Mucosa of descending colon (tissue), 3 donors: ENCODE measurements at regions not wholly inside any gene's neighbourhood (a gene's known extent, or its start where the extent isn't known, plus 50 kb on each side); places are given as distances from the start of the nearest gene placed in this dataset.

Source experiments
- ATAC-seq: fragments of 200-7000 bp; cut with Tn5 transposase; one replicate; pipeline ENCODE4 v1.9.1; 2020; ENCODE audit warnings: mild to moderate bottlenecking, moderate library complexity
- DNase-seq, 3 donors: peaks; one replicate each; pipeline ENCODE4 v3.0.0-alpha.2; 2020
- H3K36me3 ChIP-seq: fragments of 200-600 bp; one replicate; pipeline ENCODE4 v1.8.0; 2021; ENCODE audit warnings: low read depth, mild to moderate bottlenecking
- H3K4me1 ChIP-seq: fragments of 200-600 bp; one replicate; pipeline ENCODE4 v1.8.0; 2021; ENCODE audit warnings: low read depth, mild to moderate bottlenecking
- H3K4me3 ChIP-seq: fragments of 200-600 bp; one replicate; pipeline ENCODE4 v1.8.0; 2021; ENCODE audit warnings: mild to moderate bottlenecking
- H3K9me3 ChIP-seq: fragments of 200-600 bp; one replicate; pipeline ENCODE4 v1.8.0; 2021; ENCODE audit warnings: mild to moderate bottlenecking
- CTCF ChIP-seq: fragments of 200-600 bp; IDR thresholded peaks from one replicate; pipeline ENCODE4 v1.8.0; 2022; ENCODE audit warnings: antibody characterized with exemption, mild to moderate bottlenecking
- intact Hi-C, 2 donors: fragments of 100-400 bp; cut with DNase I in 1 of 2; cut with micrococcal nuclease in 1 of 2; formaldehyde crosslinking; loops; one replicate each; pipeline versions ENCODE4 v1.11.0 to v1.11.1; 2022; cut with DNase I, micrococcal nuclease
- donor health status: DM: no; HTN: no; CAD: no; lungs with moderate emphysema.
- donor health status: DM: no; HTN: no; CAD: no.
- donor health status: DM: no; HTN: yes; CAD: no.

GRCh38 chr13:50451609-50452008, 391.9 kb downstream of the DLEU7 start:
- Histone ChIP-seq H3K4me3 (no peak overlapping the region), H3K36me3 (no peaks in the 10 kb centered on the region), H3K4me1 (no peaks in the 10 kb centered on the region), H3K9me3 (no peaks in the 10 kb centered on the region)
- intact Hi-C loops: no loop called here
- ATAC-seq (no peak), DNase-seq (no peak)
- TF ChIP-seq CTCF: no peak

- Histone ChIP-seq H3K36me3 (no peaks in the 10 kb centered on the region), H3K9me3 (no peaks in the 10 kb centered on the region), H3K4me1 (no peaks in the 10 kb centered on the region), H3K4me3 (no peak overlapping the region)
- TF ChIP-seq CTCF: no peak
- ATAC-seq: no peak
- no peak for DNase-seq
- intact Hi-C loops: no loop called here
These were observed 391.5 kb downstream of the DLEU7 start for GRCh38 chr13:50452028-50452427.

GRCh38 chr13:50452756-50453155, 390.7 kb downstream of the DLEU7 start:
- Histone ChIP-seq H3K9me3 (no peaks in the 10 kb centered on the region), H3K4me1 (no peaks in the 10 kb centered on the region), H3K36me3 (no peaks in the 10 kb centered on the region), H3K4me3 (no peak overlapping the region)
- TF ChIP-seq CTCF: no peak
- DNase-seq: no peak
- ATAC-seq: no peak
- intact Hi-C loops: no loop called here

GRCh38 chr13:50453188-50453587, 390.3 kb downstream of the DLEU7 start:
- H3K4me1 ChIP-seq: no peaks in the 10 kb centered on the region
- intact Hi-C loops: no loop called here
- TF ChIP-seq CTCF: no peak
- ATAC-seq (no peak), DNase-seq (no peak)
- no peaks in the 10 kb centered on the region for H3K9me3 ChIP-seq
- H3K36me3 ChIP-seq: no peaks in the 10 kb centered on the region
- H3K4me3 ChIP-seq: no peak overlapping the region

- no peak for TF ChIP-seq CTCF
- DNase-seq (no peak), ATAC-seq (no peak)
- H3K36me3 ChIP-seq: no peaks in the 10 kb centered on the region
- no peak overlapping the region for H3K4me3 ChIP-seq
- intact Hi-C loops: no loop called here
- H3K9me3 ChIP-seq: no peaks in the 10 kb centered on the region
- H3K4me1 ChIP-seq: no peaks in the 10 kb centered on the region
These were observed 387.4 kb downstream of the DLEU7 start for GRCh38 chr13:50456111-50456510.
